Hepatic stellate cell (primary cell): ENCODE measurements at regions not wholly inside any gene's neighbourhood (a gene's known extent, or its start where the extent isn't known, plus 50 kb on each side); places are given as distances from the start of the nearest gene placed in this dataset.

ENCODE experiments used
- DNase-seq: peaks from one replicate; pipeline ENCODE4 v3.0.0; 2011; ENCODE audit warnings: low spot score

DNA sequence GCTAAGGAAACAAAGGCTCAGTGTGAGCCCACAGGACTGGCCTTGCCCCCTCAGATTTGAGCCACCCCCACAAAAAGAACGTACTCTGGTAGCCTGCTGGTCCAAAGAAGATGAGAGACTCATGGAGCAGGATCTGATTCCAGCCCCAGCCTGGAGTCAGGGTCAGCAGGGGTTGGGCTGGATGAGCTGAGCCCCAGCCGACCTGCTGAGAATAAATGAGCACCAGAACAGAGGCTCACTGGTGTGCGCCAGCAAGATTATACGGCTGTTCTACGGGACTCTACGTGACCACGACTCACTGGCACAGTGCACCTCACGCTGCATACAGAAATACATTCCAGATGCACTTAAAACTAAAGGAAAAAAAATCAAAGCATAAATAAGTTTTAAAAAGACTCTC is 186.0 kb upstream of the RPL38 start:
- DNase-seq: no peak

DNA sequence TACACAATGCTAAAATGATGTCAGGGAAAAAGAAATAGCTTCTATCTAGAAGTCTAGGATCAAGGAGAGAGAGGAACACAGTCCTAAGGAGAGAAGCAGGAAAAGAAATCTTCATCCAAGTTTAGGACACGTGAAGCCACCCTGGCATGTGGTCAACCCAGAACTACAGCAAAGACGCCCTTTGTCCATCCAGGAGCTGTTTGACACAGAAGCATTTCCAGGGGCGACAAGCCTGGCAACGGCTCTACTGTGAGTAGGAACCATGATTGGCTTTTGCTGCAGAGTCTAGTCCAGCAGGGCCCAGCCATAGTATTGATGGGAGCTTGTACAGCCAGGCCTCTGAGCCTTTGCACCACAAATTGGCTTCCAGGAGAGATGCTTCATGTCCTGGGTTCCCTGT is 185.4 kb upstream of the RPL38 start:
- no peak for DNase-seq

DNA sequence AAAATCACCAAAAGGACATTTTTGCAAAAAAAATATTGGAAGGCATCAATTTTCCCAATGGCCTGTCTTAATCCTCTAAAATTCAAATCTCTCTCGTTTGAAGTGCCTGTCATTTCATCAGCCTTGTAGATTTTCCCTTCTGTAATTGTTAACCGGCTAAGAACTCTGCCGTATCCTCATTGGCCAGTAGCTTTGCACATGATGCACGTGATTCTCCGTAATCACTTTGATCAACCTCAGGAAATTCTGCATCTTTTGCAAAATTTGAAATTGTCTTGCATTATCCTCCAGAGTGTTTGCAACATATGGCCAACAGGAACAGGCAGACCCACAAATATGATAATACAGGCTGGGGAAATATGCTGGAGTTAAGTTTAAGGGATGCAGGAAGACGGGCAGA is 184.2 kb upstream of the RPL38 start:
- no peak for DNase-seq

DNA sequence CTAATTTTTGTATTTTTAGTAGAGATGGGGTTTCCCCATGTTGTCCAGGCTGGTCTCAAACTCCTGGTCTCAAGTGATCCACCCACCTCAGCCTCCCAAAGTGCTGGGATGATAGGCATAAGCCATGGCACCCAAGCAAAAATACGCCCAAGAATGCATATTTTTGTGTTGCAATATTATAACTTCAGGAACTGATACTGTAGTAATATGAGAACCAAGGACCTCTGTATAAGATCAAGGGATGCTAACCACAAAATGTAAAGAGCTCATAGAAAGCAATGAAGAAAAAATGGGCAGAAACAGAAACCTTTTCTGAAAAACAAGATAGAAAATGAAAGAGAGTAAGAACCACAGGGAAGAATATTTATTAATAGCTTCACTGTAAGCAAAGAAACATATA is 183.6 kb upstream of the RPL38 start:
- DNase-seq: no peak

DNA sequence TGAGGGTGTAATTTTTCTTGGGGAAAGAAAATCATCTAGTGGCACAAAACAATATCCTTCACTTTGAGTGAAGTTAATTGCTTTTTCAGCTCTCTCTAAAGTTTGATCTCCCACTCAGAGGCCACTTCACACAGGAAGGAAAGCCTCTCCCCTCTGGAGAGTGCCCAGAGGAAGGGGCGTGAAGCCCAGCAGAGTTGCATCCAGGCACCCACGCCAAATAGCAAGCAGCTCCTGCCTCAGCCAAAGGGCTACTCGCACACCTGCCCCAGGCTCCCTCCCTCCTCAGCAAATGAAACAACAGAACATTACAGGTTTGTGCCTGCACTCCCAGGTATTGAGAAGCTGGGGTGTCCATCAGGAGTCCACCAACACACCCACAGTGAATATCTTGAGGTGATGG is 183.0 kb upstream of the RPL38 start:
- DNase-seq: no peak

DNA sequence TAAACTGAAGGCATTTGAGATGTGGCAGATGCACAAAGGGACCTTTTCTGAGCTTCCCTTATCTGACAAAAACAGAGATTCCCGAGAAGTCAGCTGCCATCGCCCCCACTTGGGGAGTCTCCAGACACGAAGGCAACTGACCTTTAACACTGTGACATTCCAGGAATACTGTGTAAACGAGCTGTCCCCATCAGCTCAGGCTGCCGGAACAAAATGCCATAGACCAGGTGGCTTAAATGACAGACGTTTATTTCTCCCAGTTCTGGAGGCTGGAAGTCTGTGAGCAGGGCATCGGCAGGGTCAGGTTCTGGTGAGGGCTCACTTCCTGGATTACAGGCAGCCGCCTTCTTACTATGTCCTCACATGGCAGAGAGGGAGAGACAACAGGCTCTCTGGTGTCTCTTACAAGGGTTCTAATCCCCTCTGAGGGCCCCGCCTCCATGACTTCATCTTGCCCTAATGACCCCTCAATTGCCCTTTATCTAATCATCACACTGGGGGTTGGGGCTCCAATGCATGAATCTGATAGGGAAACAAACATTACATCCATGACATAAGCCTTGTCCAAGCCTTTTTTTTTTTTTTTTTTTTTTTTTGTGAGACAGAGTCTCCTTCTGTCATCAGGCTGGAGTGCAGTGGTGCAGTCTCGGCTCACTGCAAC is 178.5 kb upstream of the RPL38 start:
- no peak for DNase-seq

DNA sequence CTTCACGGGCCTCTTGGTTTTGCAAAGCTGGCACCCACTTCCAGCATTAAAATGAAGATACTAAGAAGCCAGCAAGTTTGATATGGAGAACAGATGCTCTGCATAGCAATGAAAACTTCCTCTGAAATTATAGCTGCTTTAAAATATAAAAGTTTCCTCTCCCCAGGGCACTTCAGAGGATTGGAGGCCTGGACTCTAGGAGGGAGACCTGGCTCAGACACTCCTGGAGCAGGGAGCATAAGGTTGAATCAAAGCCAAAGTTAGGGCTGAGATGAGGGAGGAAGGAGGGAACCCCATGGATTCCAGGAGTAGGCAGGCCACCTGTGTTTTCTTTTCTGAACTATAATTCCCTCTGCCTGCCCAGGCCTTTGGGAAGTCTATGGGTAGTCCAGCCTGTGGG is 176.0 kb upstream of the RPL38 start:
- DNase-seq: no peak

DNA sequence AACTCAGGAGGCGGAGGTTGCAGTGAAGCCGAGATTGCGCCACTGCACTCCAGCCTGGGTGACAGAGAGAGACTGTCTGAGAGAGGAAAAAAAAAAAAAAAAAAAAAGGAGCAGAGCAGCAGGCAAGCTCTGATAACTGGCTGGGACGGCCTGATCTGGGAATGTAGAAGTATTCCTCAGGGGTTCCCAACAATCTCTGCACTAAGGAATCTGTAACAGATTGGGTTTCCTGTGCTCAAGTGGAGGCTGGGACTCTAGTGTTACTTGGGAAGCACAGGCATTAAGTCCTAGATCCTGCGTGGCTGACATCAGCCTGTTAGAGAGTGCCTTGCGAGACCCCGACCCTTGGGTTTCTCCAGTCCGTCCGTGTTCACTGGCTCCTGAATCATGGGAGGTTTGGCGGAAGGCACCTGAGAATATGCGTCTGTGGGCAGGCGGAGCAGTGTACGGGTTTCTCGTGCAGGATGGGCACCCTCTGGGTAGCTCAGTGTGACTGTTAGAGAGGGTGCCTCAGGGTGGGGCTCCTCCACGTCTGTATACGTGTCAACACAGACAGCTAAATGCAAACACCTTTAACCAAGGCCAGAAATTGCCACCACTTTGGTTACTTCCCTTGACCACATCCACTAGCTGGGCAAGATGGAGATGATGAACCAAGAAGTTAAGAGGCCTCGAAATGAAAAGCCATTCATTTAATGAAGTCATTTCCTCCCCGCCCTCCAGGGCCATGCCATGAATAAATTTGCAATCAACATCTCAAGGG is 174.9 kb upstream of the RPL38 start:
- DNase-seq: no peak

DNA sequence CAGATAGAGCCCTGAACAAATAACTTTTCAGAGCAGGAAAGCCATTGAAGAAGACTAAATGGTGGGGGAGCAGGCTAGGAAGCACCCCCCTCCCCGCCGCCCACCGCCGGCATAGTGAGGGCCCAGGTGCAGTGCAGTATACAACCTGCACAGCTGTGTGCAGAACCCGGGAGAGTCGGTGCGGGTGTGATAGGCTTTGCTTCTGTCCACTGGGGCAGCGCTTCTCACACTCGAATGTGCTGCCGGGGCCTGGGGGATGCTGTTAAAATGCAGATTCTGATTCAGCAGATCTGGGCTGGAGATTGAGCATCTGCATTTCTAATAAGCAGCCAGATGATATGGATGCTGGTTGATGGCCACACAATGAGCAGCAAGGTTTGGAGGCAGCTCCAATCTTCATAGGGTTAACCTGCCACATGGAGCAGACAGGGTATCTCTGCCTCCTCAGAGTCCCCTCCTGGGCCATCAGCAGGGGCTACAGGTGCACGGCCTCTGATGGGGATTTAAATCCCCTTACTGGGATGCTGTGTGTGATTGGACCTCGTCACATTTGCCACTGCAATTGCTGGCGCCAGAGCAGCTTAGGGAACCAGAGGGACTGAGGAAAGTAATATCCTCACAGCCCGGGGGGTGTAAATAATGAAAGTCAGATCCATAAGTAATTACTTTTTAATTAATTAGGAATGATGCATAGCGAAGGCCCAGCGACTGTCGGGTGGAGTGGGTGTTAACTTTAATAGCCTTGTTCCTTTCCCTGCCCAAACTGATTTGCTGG is 172.0 kb upstream of the RPL38 start:
- no peak for DNase-seq

DNA sequence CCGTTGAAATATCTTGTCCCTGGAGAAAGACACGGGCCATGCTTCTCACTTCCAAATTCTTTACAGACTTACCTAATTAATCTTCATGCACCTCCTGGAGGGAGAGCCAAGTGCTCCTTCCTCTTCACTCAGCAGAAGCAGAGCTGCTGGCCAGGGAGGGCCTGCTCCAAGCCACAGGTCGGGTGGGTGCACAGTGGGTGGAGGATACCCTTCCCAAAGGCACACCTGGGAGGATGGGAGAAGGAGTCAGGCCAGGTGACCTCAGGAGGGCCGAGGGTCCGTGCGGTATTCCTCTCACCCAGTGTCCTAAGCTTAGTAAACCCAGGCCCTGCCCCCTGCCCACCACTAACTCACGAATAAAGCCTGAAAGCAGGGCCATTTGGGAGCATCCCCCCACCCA is 171.3 kb upstream of the RPL38 start:
- no peak for DNase-seq

DNA sequence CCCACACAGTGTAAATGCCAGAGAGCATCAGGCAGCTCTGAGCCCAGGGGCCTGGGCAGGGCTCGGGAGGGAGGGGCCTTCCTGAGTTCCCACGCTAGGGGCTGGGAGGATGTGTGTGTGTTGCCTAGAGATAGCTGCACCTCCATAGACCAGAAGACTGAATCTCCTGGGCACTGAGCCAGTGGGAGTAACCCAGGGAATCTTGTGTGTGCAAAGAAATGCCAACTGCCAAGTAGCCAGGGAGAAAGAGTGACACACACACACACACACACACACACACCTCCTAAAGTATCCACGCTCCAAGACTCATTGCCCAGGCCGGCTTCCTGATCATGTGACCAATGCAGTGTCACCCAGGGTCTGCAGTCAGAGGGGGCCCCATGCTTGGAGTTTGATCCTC is 166.2 kb upstream of the RPL38 start:
- DNase-seq: no peak

DNA sequence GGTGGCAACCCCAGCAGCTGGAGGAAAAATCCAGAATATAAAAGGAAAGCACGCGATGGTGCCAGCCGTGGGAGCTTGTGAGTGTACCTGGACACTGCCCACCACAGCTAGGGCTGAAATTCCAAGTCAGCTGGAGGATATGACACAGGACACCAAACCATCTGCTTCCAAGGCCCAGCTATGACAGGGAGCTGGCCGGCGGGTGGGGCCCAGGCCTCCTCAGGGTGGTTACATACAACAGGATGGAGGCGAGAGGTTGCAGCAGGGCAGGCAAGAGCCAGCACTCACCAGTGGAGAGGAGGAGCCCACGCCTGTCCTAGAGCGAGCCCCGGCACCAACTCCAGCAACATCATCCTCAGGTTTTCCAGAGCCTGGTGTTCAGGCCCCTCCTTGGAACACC is 163.2 kb upstream of the RPL38 start:
- no peak for DNase-seq

DNA sequence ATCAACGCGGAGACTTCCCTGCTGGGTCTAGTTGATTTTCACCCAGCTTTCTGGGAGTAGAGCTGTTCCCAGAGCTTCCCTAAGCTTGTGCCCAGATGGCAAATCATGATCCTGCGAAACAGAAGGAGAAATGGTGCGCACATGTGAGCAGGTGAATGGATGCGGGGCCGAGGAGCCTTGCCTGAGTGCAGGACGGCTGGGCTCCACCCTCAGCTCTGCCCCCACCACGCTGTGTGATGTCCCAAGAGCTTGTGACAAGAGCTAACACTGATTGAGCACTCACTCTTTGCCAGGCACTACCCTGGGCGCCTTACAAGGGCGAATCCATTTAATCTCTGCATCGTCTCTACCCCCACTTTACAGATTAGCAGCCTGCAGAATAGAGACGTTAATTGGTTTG is 162.7 kb upstream of the RPL38 start:
- no peak for DNase-seq

DNA sequence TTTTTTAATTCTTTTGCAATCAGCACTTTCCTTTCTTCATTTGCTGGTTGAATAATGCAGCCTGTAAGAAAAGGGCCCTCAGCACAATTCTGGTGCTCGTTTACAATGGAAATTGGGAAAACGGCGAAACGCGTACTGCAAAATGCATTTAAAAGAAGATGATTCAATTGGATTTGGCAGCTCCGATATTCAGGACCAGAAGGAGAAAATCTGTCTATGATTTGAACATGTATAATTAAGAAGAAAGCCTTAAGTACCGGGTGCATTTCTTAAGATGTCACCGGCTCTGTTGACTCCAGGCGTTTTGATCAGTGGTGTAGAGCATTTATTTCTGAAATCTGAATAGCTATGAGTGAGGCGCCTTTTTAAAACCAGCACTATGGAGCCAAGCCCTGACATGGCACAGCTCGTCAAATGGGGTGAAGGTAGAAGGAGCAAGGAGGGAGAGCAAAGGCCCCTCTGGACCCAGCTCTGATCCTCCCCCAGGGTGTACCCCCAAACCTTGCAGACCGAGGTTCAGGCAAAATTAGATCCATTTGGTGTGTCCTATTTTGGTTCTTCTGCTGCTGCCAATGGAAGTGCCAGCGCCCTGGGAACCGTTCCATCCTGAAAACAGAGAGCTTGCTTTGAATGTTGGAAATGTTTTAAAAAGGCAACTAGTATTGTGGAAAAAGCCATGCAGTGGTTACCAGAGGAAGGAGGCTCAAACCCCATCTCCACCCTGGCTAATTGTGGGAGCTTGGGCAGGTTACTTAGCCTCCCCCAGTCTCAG is 161.4 kb upstream of the RPL38 start:
- no peak for DNase-seq

DNA sequence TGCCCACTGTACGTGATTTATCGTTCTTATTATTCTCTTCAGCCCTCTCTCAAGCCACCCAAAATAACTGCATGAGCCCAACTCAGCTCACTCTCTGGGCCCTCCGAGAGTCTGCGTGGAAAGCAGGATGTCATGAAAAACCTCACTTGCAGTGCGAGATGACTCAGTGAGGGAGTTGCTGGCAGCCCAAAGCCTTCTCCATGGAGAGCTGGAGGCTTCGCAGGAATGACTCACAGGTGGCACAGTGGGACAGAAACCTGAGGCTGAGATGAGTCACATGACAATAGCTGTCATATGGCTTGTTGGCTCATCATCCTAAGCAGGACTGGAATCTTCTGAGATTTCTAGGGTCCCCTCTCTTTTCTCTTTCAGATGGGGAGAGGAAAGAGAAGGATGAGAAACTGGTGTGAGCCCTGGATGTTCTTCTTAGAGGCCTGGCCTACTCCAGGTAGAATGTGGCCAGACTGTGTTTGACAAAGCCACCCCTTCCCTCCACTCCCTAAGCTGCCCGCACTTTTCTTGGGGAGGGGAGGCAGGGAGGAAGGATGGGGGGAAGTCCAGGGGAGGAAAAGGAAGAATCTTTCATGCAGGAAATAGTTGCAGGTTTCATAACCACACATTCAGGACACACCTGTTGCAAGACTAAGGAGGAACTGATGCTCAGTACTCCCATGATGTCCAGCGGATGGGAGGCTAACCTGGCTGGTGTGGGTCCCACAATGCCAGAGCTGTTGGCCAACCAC is 160.6 kb upstream of the RPL38 start:
- DNase-seq: peak; percentile 18

DNA sequence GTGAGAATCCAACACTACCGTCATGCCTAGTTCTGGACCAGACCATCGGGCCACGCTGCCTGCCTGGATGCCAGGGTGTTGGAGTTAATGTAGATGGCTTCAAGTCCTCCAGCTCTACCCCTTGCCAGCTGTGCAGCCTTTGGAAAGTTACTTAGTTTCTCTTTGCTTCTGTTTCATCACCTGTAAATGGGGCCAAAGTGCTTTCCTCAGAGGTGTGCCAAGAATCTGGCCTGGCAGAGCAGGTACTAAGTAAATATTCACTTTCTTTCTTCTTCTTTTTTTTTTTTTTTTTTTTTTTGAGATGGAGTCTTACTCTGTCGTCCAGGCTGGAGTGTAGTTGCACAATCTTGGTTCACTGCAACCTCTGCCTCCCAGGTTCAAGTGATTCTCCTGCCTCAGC is 159.5 kb upstream of the RPL38 start:
- no peak for DNase-seq

DNA sequence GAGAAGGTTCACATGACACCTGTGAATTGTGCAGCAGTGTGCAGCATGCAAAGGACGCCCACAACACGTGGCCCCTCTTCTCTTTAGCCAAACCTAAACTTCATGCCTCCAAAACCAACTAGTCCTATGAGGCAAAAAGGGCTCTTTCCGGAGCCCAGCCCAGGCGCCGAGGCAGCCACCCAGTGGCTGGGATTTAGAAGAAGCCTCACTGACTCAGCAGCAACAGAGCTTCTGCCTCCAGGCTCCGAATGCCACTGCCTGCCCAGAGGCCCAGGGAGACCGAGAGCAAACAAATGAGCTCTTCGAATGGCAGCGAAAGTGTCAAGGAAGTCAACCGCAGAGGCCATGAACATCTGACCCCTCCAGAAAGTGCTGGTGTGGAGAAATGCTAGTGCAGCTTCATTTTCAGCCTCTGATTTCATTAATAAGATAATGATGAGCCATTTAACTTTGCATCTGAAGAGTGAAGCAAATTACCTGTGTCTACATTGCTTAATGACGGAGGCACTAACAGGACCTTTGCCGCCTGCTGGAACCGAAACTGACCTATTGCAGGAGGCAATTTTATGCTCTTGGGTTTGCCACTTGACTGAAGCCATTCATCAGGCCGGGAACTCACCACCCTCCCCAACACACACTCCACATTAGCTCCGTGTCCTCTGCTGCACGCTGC is 157.7 kb upstream of the RPL38 start:
- no peak for DNase-seq

DNA sequence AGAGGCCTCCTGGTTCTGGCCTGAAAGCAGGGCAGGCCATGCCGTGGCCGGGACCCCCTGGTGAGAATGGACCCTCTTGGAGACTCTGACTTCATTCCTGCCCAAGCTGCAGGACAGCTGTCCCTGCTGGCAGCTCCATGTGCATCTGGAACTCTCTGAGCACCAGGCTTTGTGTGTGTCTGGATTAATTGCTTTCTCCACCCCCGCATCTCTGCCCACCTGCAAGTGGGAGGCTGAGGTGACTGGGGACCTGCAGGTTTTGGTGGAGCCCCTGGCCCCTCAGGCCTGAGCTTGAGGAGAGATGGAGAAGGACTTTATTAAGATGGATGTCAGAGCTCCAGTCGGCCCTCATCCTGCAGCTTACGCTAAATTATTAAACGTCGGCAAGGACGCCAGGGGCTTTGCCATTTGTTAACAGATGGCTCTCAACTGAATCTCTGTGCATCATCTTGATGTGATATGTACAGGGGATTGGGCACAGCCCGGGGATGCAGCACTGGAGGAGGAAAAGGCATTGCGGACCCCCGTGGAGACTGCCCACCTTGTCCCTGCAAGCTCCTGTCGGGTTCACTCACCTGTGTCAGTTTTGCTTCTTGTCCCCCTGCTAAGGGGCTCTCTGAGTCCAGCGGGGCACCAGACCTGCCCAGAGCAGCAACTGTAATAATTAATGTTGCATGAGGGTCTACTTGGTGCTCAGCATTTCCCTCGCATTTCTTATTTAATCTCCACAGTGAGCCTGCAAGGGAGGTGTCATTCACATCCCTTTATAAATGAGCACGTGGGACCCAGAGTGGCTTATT is 154.1 kb upstream of the RPL38 start:
- DNase-seq: no peak

DNA sequence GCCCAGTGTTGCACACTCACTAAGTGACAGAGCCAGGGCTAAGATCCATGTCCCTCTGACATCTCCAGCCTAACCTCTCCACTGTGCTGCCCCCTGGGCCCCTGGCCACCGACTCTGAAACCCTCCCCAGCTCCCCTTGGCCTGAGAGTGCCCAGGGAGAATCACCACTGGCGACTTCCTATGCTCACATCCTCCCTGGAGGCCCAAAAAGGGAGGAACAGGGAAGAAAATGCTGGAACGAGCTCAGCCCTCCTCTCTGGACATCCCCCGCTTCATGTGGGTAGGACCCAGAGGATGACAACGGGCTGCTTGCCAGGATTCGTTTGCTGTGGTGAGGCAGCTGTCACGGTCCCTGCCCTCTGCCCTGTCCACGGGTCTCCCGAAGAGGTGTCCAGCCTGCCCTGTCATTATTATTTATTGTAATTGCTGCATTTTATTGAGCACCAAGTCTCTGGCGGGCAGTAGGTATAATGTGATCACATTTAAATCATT is 153.5 kb upstream of the RPL38 start:
- DNase-seq: no peak

DNA sequence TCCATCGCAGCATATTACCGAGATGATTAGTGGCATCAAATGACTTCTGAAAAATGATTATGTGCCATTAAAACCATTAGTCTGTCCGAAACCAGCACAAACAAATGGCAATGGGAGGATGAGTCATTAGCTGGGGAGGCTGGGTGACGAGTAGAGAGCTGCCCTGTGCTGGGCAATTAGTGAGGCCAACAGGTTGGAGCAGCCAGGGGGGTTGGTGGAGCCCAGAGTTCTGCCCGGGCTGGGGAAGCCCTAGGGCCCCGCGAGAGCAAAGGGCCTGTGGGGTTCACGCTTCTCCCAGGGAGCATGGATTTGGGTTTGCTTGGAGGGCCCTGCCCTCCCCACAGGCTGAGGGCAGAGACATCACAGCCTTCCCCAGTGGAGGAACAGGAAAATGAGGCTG is 152.1 kb upstream of the RPL38 start:
- no peak for DNase-seq
